ENCODE measurements at regions not wholly inside any gene's neighbourhood (a gene's known extent, or its start where the extent isn't known, plus 50 kb on each side); places are given as distances from the start of the nearest gene placed in this dataset.

DNA sequence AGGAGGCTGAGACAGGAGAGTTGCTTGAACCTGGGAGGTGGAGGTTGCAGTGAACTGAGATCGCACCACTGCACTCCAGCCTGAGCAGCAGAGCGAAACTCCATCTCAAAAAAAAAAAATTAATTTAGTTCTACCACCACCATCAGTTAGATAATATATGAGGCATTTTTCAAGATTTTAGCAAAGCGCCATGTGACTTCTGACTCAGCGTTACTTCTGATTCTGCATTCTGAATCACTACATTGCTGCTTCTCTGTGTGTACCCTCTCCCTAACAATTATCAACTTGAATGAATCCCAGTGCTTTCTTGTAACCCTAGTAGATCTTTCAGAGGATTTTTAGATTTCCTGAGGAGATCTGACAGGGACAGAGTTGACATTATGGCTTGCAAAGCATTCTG lies 176.8 kb upstream of the SORCS1 start:
- intact Hi-C loops (cut with micrococcal nuclease), result no loop called here
- Histone ChIP-seq H3K36me3 (replicated peaks in 1 of 2; ENCODE audit: control extremely low read depth in 1 of 2, control insufficient read depth in 1 of 2, extremely low read depth in 1 of 2, insufficient read depth in 2 of 2, low read length in 1 of 2) (no peaks in the 10 kb centered on the region), H3K4me3 (ENCODE audit: control extremely low read depth in 1 of 5, extremely low read depth in 1 of 5, insufficient read depth in 1 of 5, low read depth in 2 of 5, low read length in 4 of 5) (no peak overlapping the region), H4K20me1 (ENCODE audit: control insufficient read depth, insufficient read depth, low read length, poor library complexity, severe bottlenecking) (no peaks in the 10 kb centered on the region), H3K27me3 (replicated peaks in 1 of 4; ENCODE audit: control extremely low read depth in 1 of 4, control insufficient read depth in 3 of 4, insufficient read depth in 4 of 4, low read length in 3 of 4) (no peaks in the 10 kb centered on the region), H3K79me2 (ENCODE audit: control insufficient read depth, insufficient read depth, low read length) (no peaks in the 10 kb centered on the region), H3K9ac (ENCODE audit: low read length) (no peak overlapping the region), H3K27ac (ENCODE audit: low read length in 2 of 2) (no peak overlapping the region), H3K4me2 (replicated peaks; ENCODE audit: low read depth, low read length, poor library complexity, severe bottlenecking) (no peak overlapping the region), H2AFZ (ENCODE audit: insufficient read depth, low read depth, low read length, poor library complexity, severe bottlenecking) (no peak overlapping the region), H3K9me3 (ENCODE audit: control extremely low read depth in 1 of 3, control insufficient read depth in 2 of 3, insufficient read depth in 1 of 3, low read length in 2 of 3) (peaks cover 0 to 10% (median 0%) of the 10 kb centered on the region in 3 donors), H3K4me1 (ENCODE audit: control insufficient read depth in 2 of 2, insufficient read depth in 2 of 2, low read length in 2 of 2) (no peaks in the 10 kb centered on the region)
- no CpG with 5 or more reads among the region's 4 CpGs for WGBS (ENCODE audit: insufficient coverage)
- Mint-ChIP-seq H3K9me3 (ENCODE audit: insufficient read depth) (peaks cover 5% of the 10 kb centered on the region), H3K4me1 (no peaks in the 10 kb centered on the region), H3K27me3 (no peaks in the 10 kb centered on the region), H3K27ac (no peak overlapping the region), H3K4me3 (no peak overlapping the region)
- no peak for ATAC-seq (ENCODE audit: low read depth)
- DNase-seq, result no peak
- ChIA-PET CTCF (no interaction called here), POLR2A (no interaction called here)
- TF ChIP-seq EZH2 (IDR thresholded peaks at IDR 0.05; ENCODE audit: borderline replicate concordance, insufficient read depth, low read depth, low read length, poor library complexity, severe bottlenecking) (no peak), CTCF (IDR thresholded peaks at IDR 0.05) (no peak)

DNA sequence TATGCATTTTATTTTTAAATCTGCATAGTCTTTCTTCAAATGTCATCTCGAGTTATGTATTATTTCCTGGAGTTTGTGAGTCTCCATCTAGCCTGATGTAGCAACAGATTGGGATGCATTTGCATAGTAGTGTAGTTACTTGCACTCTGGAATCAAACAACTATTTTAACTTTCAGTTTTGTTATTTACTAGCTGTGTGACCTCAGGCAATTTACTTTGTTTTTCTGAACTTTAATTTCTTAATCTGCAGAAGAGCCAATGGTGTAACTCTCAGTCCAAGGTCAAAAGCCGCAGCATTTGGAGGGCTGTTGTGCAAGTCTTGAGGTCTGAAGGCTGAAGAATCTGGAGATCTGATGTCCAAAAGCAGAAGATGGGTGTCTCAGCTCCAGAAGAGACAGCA lies 175.8 kb upstream of the SORCS1 start:
- no peaks in the 10 kb centered on the region for H3K27me3 ChIP-seq (replicated peaks in 1 of 4; ENCODE audit: control extremely low read depth in 1 of 4, control insufficient read depth in 3 of 4, insufficient read depth in 4 of 4, low read length in 3 of 4)
- no peaks in the 10 kb centered on the region for H3K36me3 ChIP-seq (replicated peaks in 1 of 2; ENCODE audit: control extremely low read depth in 1 of 2, control insufficient read depth in 1 of 2, extremely low read depth in 1 of 2, insufficient read depth in 2 of 2, low read length in 1 of 2)
- CTCF ChIA-PET, result no interaction called here
- H3K4me2 ChIP-seq (replicated peaks; ENCODE audit: low read depth, low read length, poor library complexity, severe bottlenecking), result no peak overlapping the region
- TF ChIP-seq CTCF (IDR thresholded peaks at IDR 0.05), result no peak
- TF ChIP-seq EZH2 (IDR thresholded peaks at IDR 0.05; ENCODE audit: borderline replicate concordance, insufficient read depth, low read depth, low read length, poor library complexity, severe bottlenecking), result no peak
- WGBS (ENCODE audit: insufficient coverage), result 100% methylated on average over 1 of the region's 2 CpGs
- H3K9me3 ChIP-seq (ENCODE audit: control extremely low read depth in 1 of 3, control insufficient read depth in 2 of 3, insufficient read depth in 1 of 3, low read length in 2 of 3), result peaks cover 0 to 11% (median 0%) of the 10 kb centered on the region in 3 donors
- Mint-ChIP-seq H3K27ac (no peak overlapping the region), H3K4me3 (no peak overlapping the region), H3K9me3 (ENCODE audit: insufficient read depth) (peaks cover 5% of the 10 kb centered on the region), H3K27me3 (no peaks in the 10 kb centered on the region), H3K4me1 (no peaks in the 10 kb centered on the region)
- no peak for ATAC-seq (ENCODE audit: low read depth)
- H4K20me1 ChIP-seq (ENCODE audit: control insufficient read depth, insufficient read depth, low read length, poor library complexity, severe bottlenecking), result no peaks in the 10 kb centered on the region
- no peaks in the 10 kb centered on the region for H3K4me1 ChIP-seq (ENCODE audit: control insufficient read depth in 2 of 2, insufficient read depth in 2 of 2, low read length in 2 of 2)
- no peak overlapping the region for H3K4me3 ChIP-seq (ENCODE audit: control extremely low read depth in 1 of 5, extremely low read depth in 1 of 5, insufficient read depth in 1 of 5, low read depth in 2 of 5, low read length in 4 of 5)
- POLR2A ChIA-PET, result no interaction called here
- intact Hi-C loops (cut with micrococcal nuclease), result no loop called here
- no peak overlapping the region for H2AFZ ChIP-seq (ENCODE audit: insufficient read depth, low read depth, low read length, poor library complexity, severe bottlenecking)
- no peak for DNase-seq
- no peak overlapping the region for H3K27ac ChIP-seq (ENCODE audit: low read length in 2 of 2)
- no peak overlapping the region for H3K9ac ChIP-seq (ENCODE audit: low read length)
- no peaks in the 10 kb centered on the region for H3K79me2 ChIP-seq (ENCODE audit: control insufficient read depth, insufficient read depth, low read length)

Data from B cell (primary cell).